ENCODE measurements at regions not wholly inside any gene's neighbourhood (a gene's known extent, or its start where the extent isn't known, plus 50 kb on each side); places are given as distances from the start of the nearest gene placed in this dataset.
"Not testable (repeated sequence)": the region's sequence is repeated elsewhere in the genome, so short reads cannot be mapped to it uniquely, and the experiment has no call there.

GRCh38 chr4:180219080-180219479 is 2024.1 kb upstream of the TENM3 start:
- DNase-seq = no peak

GRCh38 chr4:180225977-180226376 is 2017.2 kb upstream of the TENM3 start:
- no peak for DNase-seq

- DNase-seq = no peak
Observed at GRCh38 chr4:180234730-180235129, 2008.5 kb upstream of the TENM3 start.

GRCh38 chr4:180240670-180241069 is 2002.5 kb upstream of the TENM3 start:
- DNase-seq = no peak

- DNase-seq = no peak
Observed at GRCh38 chr4:180253419-180253818, 1989.8 kb upstream of the TENM3 start.

GRCh38 chr4:180261346-180261745 is 1981.9 kb upstream of the TENM3 start:
- no peak for DNase-seq

GRCh38 chr4:180280076-180280475 is 1963.1 kb upstream of the TENM3 start:
- no peak for DNase-seq

- no peak for DNase-seq
Observed at GRCh38 chr4:180280726-180281297, 1962.4 kb upstream of the TENM3 start.

- DNase-seq = no peak
Observed at GRCh38 chr4:180281724-180282123, 1961.5 kb upstream of the TENM3 start.

- DNase-seq = no peak
Observed at GRCh38 chr4:180284267-180284666, 1958.9 kb upstream of the TENM3 start.

GRCh38 chr4:180285796-180286195 is 1957.4 kb upstream of the TENM3 start:
- no peak for DNase-seq

- no peak for DNase-seq
Observed at GRCh38 chr4:180292339-180292738, 1950.9 kb upstream of the TENM3 start.

- no peak for DNase-seq
Observed at GRCh38 chr4:180296036-180296599, 1947.1 kb upstream of the TENM3 start.

GRCh38 chr4:180304321-180304720 is 1938.9 kb upstream of the TENM3 start:
- DNase-seq = no peak

GRCh38 chr4:180310616-180311015 is 1932.6 kb upstream of the TENM3 start:
- no peak for DNase-seq

- DNase-seq = no peak
Observed at GRCh38 chr4:180314972-180315371, 1928.2 kb upstream of the TENM3 start.

- no peak for DNase-seq
Observed at GRCh38 chr4:180330521-180330920, 1912.7 kb upstream of the TENM3 start.

GRCh38 chr4:180333162-180333561 is 1910.0 kb upstream of the TENM3 start:
- no peak for DNase-seq

GRCh38 chr4:180335566-180335965 is 1907.6 kb upstream of the TENM3 start:
- no peak for DNase-seq

GRCh38 chr4:180336494-180337090 is 1906.6 kb upstream of the TENM3 start:
- no peak for DNase-seq

GRCh38 chr4:180341926-180342325 is 1901.3 kb upstream of the TENM3 start:
- no peak for DNase-seq

- no peak for DNase-seq
Observed at GRCh38 chr4:180350901-180351300, 1892.3 kb upstream of the TENM3 start.

GRCh38 chr4:180356766-180357165 is 1886.4 kb upstream of the TENM3 start:
- DNase-seq = no peak

- not testable (repeated sequence) for DNase-seq
Observed at GRCh38 chr4:180360113-180360512, 1883.1 kb upstream of the TENM3 start.

- DNase-seq = no peak
Observed at GRCh38 chr4:180363815-180364214, 1879.4 kb upstream of the TENM3 start.

Data from activated CD4-positive, alpha-beta T cell treated with anti-CD3 and anti-CD28 coated beads, Interleukin-2, amount 50 U/mL, for 16 hours (primary cell).